ENCODE measurements at regions not wholly inside any gene's neighbourhood (a gene's known extent, or its start where the extent isn't known, plus 50 kb on each side); places are given as distances from the start of the nearest gene placed in this dataset.
A peak's percentile ranks its signal among the peaks of the same experiment; 100 is the strongest.

GRCh38 chr3:81380234-81380633, 381.2 kb downstream of the GBE1 start:
- DNase-seq (ENCODE audit: low read depth in 6 of 9, low spot score in 9 of 9), result no peak
- no peak overlapping the region for H3K4me3 ChIP-seq (ENCODE audit: low read length in 2 of 2)
- no peaks in the 10 kb centered on the region for H3K9me3 ChIP-seq (ENCODE audit: control insufficient read depth in 2 of 2, insufficient read depth in 1 of 2, low read length in 1 of 2)
- no peak overlapping the region for H3K27ac ChIP-seq (ENCODE audit: low read depth in 1 of 2, low read length in 1 of 2)
- no peaks in the 10 kb centered on the region for H3K36me3 ChIP-seq (ENCODE audit: control insufficient read depth in 2 of 2, insufficient read depth in 2 of 2, low read length in 1 of 2)
- no peaks in the 10 kb centered on the region for H3K4me1 ChIP-seq (ENCODE audit: control insufficient read depth in 2 of 2, insufficient read depth in 2 of 2, low read length in 2 of 2)
- 97% methylated on average over 4 of the region's 4 CpGs for WGBS
- H3K27me3 ChIP-seq (ENCODE audit: control insufficient read depth in 2 of 2, insufficient read depth in 1 of 2, low read length in 1 of 2), result no peaks in the 10 kb centered on the region

- Histone ChIP-seq H3K27ac (ENCODE audit: low read depth in 1 of 2, low read length in 1 of 2) (no peak overlapping the region), H3K4me3 (ENCODE audit: low read length in 2 of 2) (no peak overlapping the region), H3K4me1 (ENCODE audit: control insufficient read depth in 2 of 2, insufficient read depth in 2 of 2, low read length in 2 of 2) (no peaks in the 10 kb centered on the region), H3K36me3 (ENCODE audit: control insufficient read depth in 2 of 2, insufficient read depth in 2 of 2, low read length in 1 of 2) (no peaks in the 10 kb centered on the region), H3K27me3 (ENCODE audit: control insufficient read depth in 2 of 2, insufficient read depth in 1 of 2, low read length in 1 of 2) (no peaks in the 10 kb centered on the region), H3K9me3 (ENCODE audit: control insufficient read depth in 2 of 2, insufficient read depth in 1 of 2, low read length in 1 of 2) (no peaks in the 10 kb centered on the region)
- DNase-seq (ENCODE audit: low read depth in 6 of 9, low spot score in 9 of 9), result peak in 3 of 9 donors; percentile 1 to 2 (median 2)
- WGBS, result 74% methylated on average over 5 of the region's 5 CpGs
These were observed 382.7 kb downstream of the GBE1 start for GRCh38 chr3:81378552-81379293.

GRCh38 chr3:81375921-81376320, 385.5 kb downstream of the GBE1 start:
- no peaks in the 10 kb centered on the region for H3K9me3 ChIP-seq (ENCODE audit: control insufficient read depth in 2 of 2, insufficient read depth in 1 of 2, low read length in 1 of 2)
- no peaks in the 10 kb centered on the region for H3K36me3 ChIP-seq (ENCODE audit: control insufficient read depth in 2 of 2, insufficient read depth in 2 of 2, low read length in 1 of 2)
- peak in 1 of 9 donors; percentile 1 for DNase-seq (ENCODE audit: low read depth in 6 of 9, low spot score in 9 of 9)
- no peak overlapping the region for H3K27ac ChIP-seq (ENCODE audit: low read depth in 1 of 2, low read length in 1 of 2)
- no peak overlapping the region for H3K4me3 ChIP-seq (ENCODE audit: low read length in 2 of 2)
- H3K4me1 ChIP-seq (ENCODE audit: control insufficient read depth in 2 of 2, insufficient read depth in 2 of 2, low read length in 2 of 2), result no peaks in the 10 kb centered on the region
- H3K27me3 ChIP-seq (ENCODE audit: control insufficient read depth in 2 of 2, insufficient read depth in 1 of 2, low read length in 1 of 2), result no peaks in the 10 kb centered on the region

- H3K4me1 ChIP-seq (ENCODE audit: control insufficient read depth in 2 of 2, insufficient read depth in 2 of 2, low read length in 2 of 2), result no peaks in the 10 kb centered on the region
- no peak overlapping the region for H3K27ac ChIP-seq (ENCODE audit: low read depth in 1 of 2, low read length in 1 of 2)
- WGBS, result 47% methylated on average over 3 of the region's 3 CpGs
- no peaks in the 10 kb centered on the region for H3K36me3 ChIP-seq (ENCODE audit: control insufficient read depth in 2 of 2, insufficient read depth in 2 of 2, low read length in 1 of 2)
- H3K9me3 ChIP-seq (ENCODE audit: control insufficient read depth in 2 of 2, insufficient read depth in 1 of 2, low read length in 1 of 2), result no peaks in the 10 kb centered on the region
- H3K4me3 ChIP-seq (ENCODE audit: low read length in 2 of 2), result no peak overlapping the region
- no peak for DNase-seq (ENCODE audit: low read depth in 6 of 9, low spot score in 9 of 9)
- no peaks in the 10 kb centered on the region for H3K27me3 ChIP-seq (ENCODE audit: control insufficient read depth in 2 of 2, insufficient read depth in 1 of 2, low read length in 1 of 2)
These were observed 397.0 kb downstream of the GBE1 start for GRCh38 chr3:81364411-81364810.

GRCh38 chr3:81363816-81364215, 397.6 kb downstream of the GBE1 start:
- 89% methylated on average over 2 of the region's 2 CpGs for WGBS
- Histone ChIP-seq H3K27ac (ENCODE audit: low read depth in 1 of 2, low read length in 1 of 2) (no peak overlapping the region), H3K4me3 (ENCODE audit: low read length in 2 of 2) (no peak overlapping the region), H3K36me3 (ENCODE audit: control insufficient read depth in 2 of 2, insufficient read depth in 2 of 2, low read length in 1 of 2) (no peaks in the 10 kb centered on the region), H3K9me3 (ENCODE audit: control insufficient read depth in 2 of 2, insufficient read depth in 1 of 2, low read length in 1 of 2) (no peaks in the 10 kb centered on the region), H3K27me3 (ENCODE audit: control insufficient read depth in 2 of 2, insufficient read depth in 1 of 2, low read length in 1 of 2) (no peaks in the 10 kb centered on the region), H3K4me1 (ENCODE audit: control insufficient read depth in 2 of 2, insufficient read depth in 2 of 2, low read length in 2 of 2) (no peaks in the 10 kb centered on the region)
- DNase-seq (ENCODE audit: low read depth in 6 of 9, low spot score in 9 of 9), result no peak

- Histone ChIP-seq H3K4me1 (ENCODE audit: control insufficient read depth in 2 of 2, insufficient read depth in 2 of 2, low read length in 2 of 2) (no peaks in the 10 kb centered on the region), H3K36me3 (ENCODE audit: control insufficient read depth in 2 of 2, insufficient read depth in 2 of 2, low read length in 1 of 2) (no peaks in the 10 kb centered on the region), H3K9me3 (ENCODE audit: control insufficient read depth in 2 of 2, insufficient read depth in 1 of 2, low read length in 1 of 2) (no peaks in the 10 kb centered on the region), H3K27ac (ENCODE audit: low read depth in 1 of 2, low read length in 1 of 2) (no peak overlapping the region), H3K4me3 (ENCODE audit: low read length in 2 of 2) (no peak overlapping the region), H3K27me3 (ENCODE audit: control insufficient read depth in 2 of 2, insufficient read depth in 1 of 2, low read length in 1 of 2) (no peaks in the 10 kb centered on the region)
- WGBS, result 89% methylated on average over 5 of the region's 5 CpGs
- no peak for DNase-seq (ENCODE audit: low read depth in 6 of 9, low spot score in 9 of 9)
These were observed 407.3 kb downstream of the GBE1 start for GRCh38 chr3:81354119-81354518.

- H3K9me3 ChIP-seq (ENCODE audit: control insufficient read depth in 2 of 2, insufficient read depth in 1 of 2, low read length in 1 of 2), result no peaks in the 10 kb centered on the region
- no peak overlapping the region for H3K27ac ChIP-seq (ENCODE audit: low read depth in 1 of 2, low read length in 1 of 2)
- H3K4me1 ChIP-seq (ENCODE audit: control insufficient read depth in 2 of 2, insufficient read depth in 2 of 2, low read length in 2 of 2), result no peaks in the 10 kb centered on the region
- no peaks in the 10 kb centered on the region for H3K27me3 ChIP-seq (ENCODE audit: control insufficient read depth in 2 of 2, insufficient read depth in 1 of 2, low read length in 1 of 2)
- H3K4me3 ChIP-seq (ENCODE audit: low read length in 2 of 2), result no peak overlapping the region
- H3K36me3 ChIP-seq (ENCODE audit: control insufficient read depth in 2 of 2, insufficient read depth in 2 of 2, low read length in 1 of 2), result no peaks in the 10 kb centered on the region
- WGBS, result 66% methylated on average over 3 of the region's 3 CpGs
- no peak for DNase-seq (ENCODE audit: low read depth in 6 of 9, low spot score in 9 of 9)
These were observed 408.6 kb downstream of the GBE1 start for GRCh38 chr3:81352867-81353266.

GRCh38 chr3:81349816-81350340, 411.6 kb downstream of the GBE1 start:
- Histone ChIP-seq H3K4me1 (ENCODE audit: control insufficient read depth in 2 of 2, insufficient read depth in 2 of 2, low read length in 2 of 2) (no peaks in the 10 kb centered on the region), H3K4me3 (ENCODE audit: low read length in 2 of 2) (no peak overlapping the region), H3K27ac (ENCODE audit: low read depth in 1 of 2, low read length in 1 of 2) (no peak overlapping the region), H3K9me3 (ENCODE audit: control insufficient read depth in 2 of 2, insufficient read depth in 1 of 2, low read length in 1 of 2) (no peaks in the 10 kb centered on the region), H3K27me3 (ENCODE audit: control insufficient read depth in 2 of 2, insufficient read depth in 1 of 2, low read length in 1 of 2) (no peaks in the 10 kb centered on the region), H3K36me3 (ENCODE audit: control insufficient read depth in 2 of 2, insufficient read depth in 2 of 2, low read length in 1 of 2) (no peaks in the 10 kb centered on the region)
- no peak for DNase-seq (ENCODE audit: low read depth in 6 of 9, low spot score in 9 of 9)
- 91% methylated on average over 4 of the region's 4 CpGs for WGBS

GRCh38 chr3:81339040-81339845, 422.2 kb downstream of the GBE1 start:
- peak in 1 of 9 donors; percentile 2 for DNase-seq (ENCODE audit: low read depth in 6 of 9, low spot score in 9 of 9)
- Histone ChIP-seq H3K9me3 (ENCODE audit: control insufficient read depth in 2 of 2, insufficient read depth in 1 of 2, low read length in 1 of 2) (no peaks in the 10 kb centered on the region), H3K4me1 (ENCODE audit: control insufficient read depth in 2 of 2, insufficient read depth in 2 of 2, low read length in 2 of 2) (no peaks in the 10 kb centered on the region), H3K27ac (ENCODE audit: low read depth in 1 of 2, low read length in 1 of 2) (no peak overlapping the region), H3K36me3 (ENCODE audit: control insufficient read depth in 2 of 2, insufficient read depth in 2 of 2, low read length in 1 of 2) (no peaks in the 10 kb centered on the region), H3K4me3 (ENCODE audit: low read length in 2 of 2) (no peak overlapping the region), H3K27me3 (ENCODE audit: control insufficient read depth in 2 of 2, insufficient read depth in 1 of 2, low read length in 1 of 2) (no peaks in the 10 kb centered on the region)
- 97% methylated on average over 1 of the region's 1 CpG for WGBS

Measured in thymus (tissue), 11 donors.